ENCODE measurements at regions not wholly inside any gene's neighbourhood (a gene's known extent, or its start where the extent isn't known, plus 50 kb on each side); places are given as distances from the start of the nearest gene placed in this dataset.

DNA sequence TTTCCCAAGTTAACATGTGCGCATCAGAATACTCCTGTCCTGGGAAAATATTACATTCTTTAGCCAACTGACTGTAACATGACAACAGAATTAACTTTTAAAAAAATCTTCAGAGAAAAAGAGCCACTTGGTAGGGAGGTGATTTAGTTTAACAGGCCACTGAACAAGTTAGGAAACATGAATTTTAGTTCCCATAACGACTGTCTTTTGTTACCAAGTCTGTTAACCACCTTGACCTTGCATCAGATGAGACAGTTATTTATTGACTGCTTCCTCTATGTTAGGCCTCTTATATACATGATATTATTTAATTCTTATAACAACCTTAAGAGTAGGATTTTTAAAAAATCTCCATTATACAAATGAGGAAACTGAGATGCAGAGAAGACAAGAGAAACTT, 268.6 kb downstream of the NDFIP2 start:
- DNase-seq (ENCODE audit: low read depth in 3 of 3, low spot score in 2 of 3), result no peak

DNA sequence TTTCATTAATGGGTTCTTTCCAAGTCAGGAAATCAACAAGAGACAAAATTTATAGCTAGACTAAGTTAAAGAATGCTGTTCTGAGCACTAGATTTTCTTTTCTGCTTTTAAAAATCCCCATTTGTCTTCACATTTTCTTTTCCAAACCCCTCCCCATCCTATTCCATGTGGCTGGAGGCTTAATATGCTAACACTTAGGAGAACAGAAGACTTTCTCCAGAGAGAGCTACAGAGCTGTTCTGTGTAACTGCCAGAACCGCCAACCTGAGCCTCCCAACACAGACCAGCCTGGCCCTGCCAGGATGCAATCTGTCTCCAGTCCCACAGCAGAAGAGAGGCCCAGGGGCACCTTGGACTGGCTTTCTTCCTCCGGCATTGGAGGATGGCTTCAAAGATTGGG, 264.1 kb downstream of the NDFIP2 start:
- DNase-seq (ENCODE audit: low read depth in 3 of 3, low spot score in 2 of 3), result no peak

DNA sequence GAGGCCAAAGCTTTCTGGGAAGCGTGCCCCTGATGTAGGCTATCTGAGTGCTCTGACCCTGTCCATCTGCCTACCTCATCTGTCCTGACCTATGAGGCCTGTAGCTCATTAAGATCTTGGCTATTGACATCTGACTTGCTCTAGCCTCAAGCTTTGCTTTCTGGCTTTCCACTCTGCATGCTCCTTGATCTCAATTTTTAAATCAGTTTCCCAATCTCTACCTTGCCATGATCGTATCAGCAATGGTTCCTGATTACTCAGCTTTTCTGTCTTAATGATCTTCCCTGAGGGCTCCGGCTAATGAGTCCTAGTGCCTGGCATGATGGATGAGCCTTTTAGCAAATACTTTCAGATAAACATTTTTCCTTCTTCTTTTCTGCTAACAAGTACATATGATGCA, 262.0 kb downstream of the NDFIP2 start:
- no peak for DNase-seq (ENCODE audit: low read depth in 3 of 3, low spot score in 2 of 3)

DNA sequence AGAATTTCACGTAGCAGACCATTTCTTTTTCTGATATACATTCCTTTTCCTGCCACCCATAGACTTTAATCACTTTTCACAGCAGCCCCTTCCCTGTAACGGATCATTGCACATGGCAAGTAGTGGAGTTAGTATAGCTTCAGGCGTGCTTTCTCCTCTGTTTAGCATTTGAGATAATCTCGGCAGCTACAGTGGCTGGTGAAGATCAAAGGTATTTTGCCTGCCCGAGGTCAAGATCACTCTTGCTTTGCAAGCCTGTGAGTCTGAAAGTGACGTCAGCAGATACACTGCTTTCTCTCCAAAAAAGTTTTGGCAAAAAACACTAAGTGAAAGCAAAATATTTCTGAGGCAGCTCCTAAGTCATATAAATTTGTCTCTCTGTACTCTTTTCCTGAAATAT, 260.0 kb downstream of the NDFIP2 start:
- no peak for DNase-seq (ENCODE audit: low read depth in 3 of 3, low spot score in 2 of 3)

DNA sequence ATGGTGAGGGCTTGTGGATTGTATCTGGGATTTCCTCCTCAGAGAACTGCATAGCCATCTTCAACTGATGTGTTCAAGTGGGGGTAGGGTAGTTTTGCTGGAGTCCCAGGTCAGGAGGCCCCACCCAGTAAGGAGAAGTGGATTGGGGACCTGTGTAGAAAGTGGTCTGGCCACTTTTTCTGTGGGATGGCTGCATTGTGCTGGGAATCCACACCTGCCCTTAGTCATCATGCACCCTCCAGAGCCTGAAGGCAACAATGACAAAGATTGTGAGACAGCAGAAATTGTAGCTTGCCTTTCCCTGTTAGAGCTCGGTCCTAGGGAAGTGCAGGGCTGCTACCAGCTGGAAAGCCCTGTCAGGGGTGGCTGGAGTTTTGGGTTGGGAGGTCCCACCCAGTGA, 255.4 kb downstream of the NDFIP2 start:
- no peak for DNase-seq (ENCODE audit: low read depth in 3 of 3, low spot score in 2 of 3)

DNA sequence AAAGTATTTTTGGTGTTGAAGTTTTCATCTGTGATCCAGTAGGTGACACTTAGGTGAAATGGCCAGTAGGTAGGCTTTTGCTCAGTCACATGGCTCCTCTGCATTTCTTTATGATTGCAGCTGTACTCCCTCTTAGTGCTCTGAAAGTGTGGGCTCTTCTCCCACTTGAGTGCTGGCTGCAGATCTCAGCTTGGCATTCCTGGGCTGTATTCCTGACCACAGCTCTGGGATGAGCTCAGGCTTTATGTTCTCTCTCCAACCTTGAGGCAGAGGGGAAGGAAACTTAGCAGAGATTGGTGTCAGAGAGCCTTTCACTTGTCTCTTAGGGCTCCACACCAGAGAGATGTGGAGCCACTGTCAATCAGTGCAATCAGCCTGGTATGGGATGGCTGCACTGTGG, 254.3 kb downstream of the NDFIP2 start:
- no peak for DNase-seq (ENCODE audit: low read depth in 3 of 3, low spot score in 2 of 3)

DNA sequence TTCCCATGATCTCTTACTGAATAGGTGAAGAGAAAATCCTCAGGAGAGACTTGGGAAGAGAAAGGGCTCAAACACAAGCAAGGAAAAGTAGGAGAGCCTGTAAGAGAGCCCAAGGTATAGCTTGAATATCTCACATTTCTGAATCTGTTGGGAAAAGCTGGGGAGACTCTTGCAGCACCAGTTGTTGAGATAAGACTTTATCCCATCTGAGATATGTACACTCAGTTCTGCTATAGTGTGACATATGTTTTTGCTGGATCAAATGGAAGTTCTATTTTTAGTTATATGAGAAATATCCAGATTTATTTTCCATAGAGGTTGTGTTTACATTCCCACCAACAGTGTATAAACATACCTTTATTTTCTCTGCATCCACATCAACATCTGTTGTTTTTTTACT, 246.1 kb downstream of the NDFIP2 start:
- DNase-seq (ENCODE audit: low read depth in 3 of 3, low spot score in 2 of 3), result no peak

DNA sequence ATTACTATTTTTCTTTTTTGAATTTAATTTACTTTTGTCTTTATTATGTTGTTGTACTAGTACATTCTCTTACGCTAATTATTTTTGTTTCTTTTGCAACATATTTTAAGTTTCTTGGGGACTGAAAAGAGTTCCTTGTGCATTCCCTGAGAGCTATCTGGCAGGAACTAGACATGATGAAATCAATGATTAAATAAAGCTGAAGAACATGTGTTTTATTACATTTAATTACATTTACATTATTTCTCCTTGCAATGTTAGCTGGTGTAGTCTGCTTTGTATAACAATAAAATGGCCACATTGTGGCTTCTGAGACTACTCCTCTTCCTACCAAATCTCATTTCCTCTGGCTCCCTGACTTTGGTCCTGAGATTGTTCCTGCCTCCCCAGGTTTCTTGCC, 244.9 kb downstream of the NDFIP2 start:
- DNase-seq (ENCODE audit: low read depth in 3 of 3, low spot score in 2 of 3), result no peak

DNA sequence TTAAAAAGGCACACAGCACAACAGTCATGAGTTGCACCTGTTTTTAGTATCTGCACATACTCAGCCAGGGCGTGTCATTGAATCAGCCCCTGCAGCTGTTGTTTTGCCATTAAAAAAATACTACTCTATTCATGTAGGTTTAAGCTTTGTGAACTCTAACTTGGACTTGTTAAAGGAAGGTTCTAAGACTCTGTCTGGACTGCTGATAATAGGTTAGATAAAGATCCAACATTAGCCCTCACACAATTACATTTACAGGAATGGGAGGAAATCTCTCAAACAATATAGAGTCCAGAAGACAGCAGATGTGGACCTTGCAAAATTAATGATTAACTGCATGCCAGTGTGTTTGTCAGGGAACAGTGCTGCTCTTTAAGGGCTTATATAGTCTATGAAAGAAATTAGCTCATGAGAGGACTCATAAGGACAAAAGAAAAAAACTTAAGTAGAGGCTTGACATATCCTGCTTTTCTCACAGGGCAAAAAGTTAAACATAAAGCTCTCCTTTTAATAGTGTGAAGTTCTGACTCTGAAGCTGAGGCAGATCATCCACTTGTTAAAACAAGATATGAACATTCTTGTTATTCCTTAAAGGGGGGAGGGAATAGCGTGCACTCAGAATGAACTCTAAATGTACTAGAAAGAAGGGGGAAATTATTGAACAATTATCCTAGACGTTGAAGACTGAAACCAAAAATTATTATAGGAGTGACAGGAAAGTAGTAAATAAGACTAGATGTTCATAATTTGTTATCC, 243.6 kb downstream of the NDFIP2 start:
- DNase-seq (ENCODE audit: low read depth in 3 of 3, low spot score in 2 of 3), result peak; percentile 19 to 39 (median 20)

DNA sequence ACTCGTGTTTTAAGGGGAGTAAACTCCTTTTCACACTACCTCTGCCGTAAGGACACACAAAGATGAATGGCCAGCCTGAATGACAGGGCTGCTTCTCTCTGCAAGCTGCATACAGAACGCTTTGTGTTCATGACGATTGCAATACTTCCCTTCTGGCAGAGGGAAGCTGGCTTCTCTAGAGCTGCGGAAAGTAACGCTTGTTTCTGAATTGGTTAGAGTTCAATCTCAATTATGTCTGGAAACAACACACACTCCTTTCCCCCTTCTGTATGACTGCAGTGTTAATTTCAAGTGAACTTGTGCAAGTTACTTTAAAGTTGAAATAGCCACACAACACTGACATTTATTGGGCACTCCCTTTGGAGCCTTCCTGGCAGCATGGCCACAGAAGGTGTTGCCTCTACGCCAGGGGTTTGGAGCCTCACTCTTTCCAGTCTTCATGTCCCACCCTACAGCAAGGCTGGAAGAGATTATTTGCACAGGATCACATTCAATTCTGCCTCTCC, 242.6 kb downstream of the NDFIP2 start:
- DNase-seq (ENCODE audit: low read depth in 3 of 3, low spot score in 2 of 3), result no peak

DNA sequence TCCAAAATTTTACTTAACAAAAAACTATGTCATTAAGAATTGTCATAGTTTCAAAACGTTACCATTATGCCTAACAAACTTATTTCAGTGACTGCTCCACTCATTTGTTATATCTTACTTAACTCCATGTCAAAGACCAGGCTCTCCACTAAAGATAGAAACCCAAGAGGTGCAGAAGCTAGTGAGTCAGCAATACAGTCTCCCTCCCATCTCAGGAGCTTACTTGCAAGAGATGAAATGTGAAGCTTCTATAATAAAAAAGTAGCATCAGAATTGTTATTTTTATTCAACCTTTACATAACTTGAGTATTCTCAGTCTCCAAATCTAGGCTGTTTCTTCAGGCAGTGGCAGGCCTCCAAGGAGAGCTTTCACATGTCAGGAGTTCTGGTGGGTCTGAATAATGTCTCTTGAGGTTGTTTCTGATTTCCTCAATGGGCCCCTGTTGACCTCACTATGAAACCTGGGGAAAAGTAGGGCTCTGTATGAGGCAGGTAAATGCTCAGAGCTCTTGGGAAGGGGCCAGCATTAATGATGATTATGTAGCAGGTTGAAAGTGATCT, 242.0 kb downstream of the NDFIP2 start:
- DNase-seq (ENCODE audit: low read depth in 3 of 3, low spot score in 2 of 3), result no peak

DNA sequence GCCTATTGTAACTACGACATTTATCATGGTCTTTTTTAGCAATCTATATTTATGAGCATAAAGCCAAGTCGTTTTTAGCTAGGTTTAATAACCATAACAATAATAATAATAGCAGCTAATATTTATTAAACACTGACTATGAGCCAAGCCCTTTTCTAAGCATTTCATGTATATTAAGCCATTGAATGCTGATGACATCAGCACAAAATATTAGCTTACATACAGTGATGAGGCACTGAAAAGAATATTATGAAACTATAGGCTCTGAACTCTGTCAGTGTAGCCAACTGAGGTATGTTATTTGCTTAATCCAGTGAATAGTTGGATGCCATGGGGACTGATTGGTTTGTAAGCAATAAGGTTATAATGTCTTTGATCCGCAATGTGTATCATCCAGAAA, 235.2 kb downstream of the NDFIP2 start:
- DNase-seq (ENCODE audit: low read depth in 3 of 3, low spot score in 2 of 3), result no peak

DNA sequence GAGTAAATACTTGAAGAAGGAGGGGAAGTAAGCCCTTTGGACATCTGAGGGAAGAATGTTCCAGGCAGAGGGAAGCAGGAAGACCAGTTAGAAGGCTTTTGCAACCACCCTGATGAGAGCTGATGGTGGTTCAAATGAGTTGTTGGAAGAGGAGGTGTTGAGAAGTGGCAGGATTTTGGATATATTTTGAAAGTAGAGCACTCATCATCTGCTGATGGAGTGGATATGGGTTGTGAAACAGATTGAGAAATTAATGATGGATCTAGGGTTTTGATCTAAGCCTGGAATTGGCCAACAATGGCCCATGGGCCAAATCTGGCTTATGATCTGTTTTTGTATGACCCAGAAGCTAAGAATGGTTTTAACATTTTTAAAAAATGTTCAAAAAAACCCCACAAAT, 230.7 kb downstream of the NDFIP2 start:
- no peak for DNase-seq (ENCODE audit: low read depth in 3 of 3, low spot score in 2 of 3)

DNA sequence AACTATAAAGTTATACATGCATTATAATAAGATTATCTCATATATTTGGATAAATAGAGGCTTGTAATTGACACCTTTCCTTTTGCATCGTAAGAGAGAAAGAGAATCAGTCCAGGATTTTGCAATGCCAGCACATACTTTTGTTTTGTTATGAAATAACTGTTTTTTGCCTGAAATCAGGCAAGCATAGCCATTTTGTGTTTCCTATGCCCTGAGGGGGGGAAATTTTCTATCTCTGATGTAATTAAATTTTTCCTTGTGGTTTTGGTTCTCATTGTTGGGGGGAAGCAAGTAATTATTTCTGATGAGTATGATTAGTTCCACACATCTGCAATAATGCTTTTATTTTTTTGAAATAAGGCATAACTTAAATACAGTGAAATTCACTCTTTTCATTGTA, 229.4 kb downstream of the NDFIP2 start:
- no peak for DNase-seq (ENCODE audit: low read depth in 3 of 3, low spot score in 2 of 3)

DNA sequence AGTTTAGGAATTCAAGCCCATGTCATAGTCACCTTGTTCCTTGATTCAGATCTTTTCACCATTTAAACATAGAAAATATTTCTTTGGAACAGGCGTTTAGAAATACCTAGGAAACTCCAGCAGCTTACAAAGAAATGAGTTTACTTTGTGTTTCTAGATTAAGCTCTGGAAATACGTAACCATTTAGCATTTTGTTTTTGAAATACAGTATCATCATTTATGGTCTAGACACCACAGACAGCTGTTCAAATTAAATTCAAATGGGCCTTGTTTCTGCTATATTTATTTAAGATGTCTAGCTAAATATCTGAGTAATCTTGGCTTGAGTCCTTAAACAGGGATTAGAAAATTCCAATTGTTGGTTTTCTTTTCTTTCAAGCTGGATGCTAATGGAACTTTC, 228.5 kb downstream of the NDFIP2 start:
- no peak for DNase-seq (ENCODE audit: low read depth in 3 of 3, low spot score in 2 of 3)

DNA sequence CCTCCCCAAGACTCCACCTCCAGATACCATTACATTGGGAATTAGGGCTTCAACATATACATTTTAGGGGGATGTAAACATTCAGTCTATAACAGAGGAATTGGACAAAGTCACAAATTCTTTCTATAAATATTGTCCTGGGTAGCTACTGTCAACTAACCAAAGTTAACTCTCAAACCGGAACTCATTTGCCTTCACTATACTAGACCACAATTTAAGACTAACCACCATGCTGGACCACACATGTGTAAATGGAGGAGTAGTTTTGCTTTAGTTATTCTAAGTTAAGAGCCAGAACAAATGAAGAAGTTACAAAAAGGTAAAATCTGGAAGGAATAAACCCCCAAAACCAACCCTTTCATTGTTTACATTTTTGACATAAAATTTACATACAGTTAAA, 222.8 kb downstream of the NDFIP2 start:
- DNase-seq (ENCODE audit: low read depth in 3 of 3, low spot score in 2 of 3), result no peak

DNA sequence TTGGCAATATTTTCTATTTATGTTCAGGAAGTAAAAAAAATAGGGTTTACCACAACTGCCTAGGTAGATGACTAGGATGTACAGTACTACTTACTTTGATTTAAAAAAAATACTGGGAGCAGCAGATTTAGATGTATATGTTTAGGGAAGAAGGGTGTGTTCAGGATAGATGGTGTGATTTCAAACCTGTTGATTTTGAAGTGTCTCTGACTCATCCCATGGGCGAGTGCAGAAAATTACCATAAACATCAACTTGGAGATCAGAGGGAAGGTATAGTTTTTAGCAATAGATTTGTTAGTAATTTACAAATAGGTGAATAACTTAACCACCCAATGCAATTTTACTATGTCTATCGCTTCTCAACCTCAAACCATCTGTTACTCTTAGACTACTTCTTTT, 214.8 kb downstream of the NDFIP2 start:
- no peak for DNase-seq (ENCODE audit: low read depth in 3 of 3, low spot score in 2 of 3)

DNA sequence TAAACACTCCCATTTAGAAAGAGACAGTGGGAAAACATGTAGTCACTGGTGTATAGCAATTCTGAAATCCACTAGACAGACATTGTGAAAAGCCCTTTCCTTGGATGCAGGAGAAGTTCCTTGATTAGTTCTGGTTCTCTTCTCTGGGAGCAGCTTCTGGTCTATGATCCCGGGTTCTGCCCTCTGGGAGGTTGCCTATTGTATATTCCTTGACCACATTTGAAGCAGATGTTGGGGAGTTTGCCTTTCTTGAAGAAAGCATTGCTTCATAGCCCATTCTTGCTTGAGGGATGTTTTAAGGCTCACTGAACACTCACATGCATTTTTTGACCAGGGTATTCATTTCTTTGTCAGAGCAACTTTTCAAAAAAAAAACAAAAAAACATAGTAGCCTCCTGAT, 211.9 kb downstream of the NDFIP2 start:
- DNase-seq (ENCODE audit: low read depth in 3 of 3, low spot score in 2 of 3), result no peak

DNA sequence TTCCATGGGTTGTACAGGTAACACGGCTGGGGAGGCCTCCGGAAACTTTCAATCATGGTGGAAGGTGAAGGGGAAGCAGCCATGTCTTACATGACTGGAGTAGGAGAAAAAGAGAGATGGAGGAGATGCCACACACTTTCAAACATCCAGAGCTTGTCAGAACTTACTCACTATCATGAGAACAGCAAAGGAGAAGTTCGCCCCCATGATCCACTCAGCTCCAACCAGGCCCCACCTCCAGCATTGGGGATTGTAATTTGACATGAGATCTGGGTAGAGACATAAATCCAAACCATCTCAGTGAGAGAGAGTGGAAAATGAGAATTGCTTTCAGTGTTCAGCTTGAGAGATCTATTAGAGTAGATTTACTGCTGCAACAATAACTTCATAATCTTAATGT, 210.9 kb downstream of the NDFIP2 start:
- no peak for DNase-seq (ENCODE audit: low read depth in 3 of 3, low spot score in 2 of 3)

DNA sequence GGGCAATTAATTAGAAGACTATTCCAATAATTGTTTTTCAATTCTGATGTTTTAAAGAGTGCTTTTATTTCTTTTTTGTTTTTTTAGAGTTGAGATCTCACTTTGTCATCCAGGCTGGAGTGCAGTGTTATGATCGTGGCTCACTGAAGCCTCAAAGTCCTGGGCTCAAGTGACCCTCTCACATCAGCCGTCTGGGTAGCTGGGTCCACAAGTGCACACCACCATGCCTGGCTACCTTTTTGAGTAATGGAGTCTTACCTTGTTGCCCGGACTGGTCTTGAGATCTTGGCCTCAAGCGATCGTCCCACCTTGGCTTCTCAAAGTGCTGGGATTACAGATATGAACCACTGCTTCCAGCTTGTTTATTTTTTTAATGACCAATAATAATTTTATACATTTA, 207.8 kb downstream of the NDFIP2 start:
- DNase-seq (ENCODE audit: low read depth in 3 of 3, low spot score in 2 of 3), result no peak

DNA sequence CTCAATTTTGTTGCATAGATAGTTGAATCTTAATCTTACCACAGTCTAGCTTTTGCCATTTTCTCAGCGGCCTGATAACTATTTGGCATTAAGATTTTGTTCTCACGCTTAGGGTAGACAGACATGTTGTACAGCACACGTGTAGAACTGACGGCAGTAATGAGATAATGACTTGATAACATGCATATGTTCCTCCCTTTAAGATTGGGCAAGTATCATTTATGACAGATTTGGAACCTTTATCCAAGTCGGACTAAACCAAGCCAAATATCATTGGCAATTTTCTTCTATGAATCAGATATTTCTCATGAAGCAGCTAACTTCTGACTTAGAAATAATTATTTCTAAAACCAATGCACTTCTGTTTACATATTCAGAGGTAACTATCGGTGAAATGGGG, 205.5 kb downstream of the NDFIP2 start:
- DNase-seq (ENCODE audit: low read depth in 3 of 3, low spot score in 2 of 3), result no peak

DNA sequence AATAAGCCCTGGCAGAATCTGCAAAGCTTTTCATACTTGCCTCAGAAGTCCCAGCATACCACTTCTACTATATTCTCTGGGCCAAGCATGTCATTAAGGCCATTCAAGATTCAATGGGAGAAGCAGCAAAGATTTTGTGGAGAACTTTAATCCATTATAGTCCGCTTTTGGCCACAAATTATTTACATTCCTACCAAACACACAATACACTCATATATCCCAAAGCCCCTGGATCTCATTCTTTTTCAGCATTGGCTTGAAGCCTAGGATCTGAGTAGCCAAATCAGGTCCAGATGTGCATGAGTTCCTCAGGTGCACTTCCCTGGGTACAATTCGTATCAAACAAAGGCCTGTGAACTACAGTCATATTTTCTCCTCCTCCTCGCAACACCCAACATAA, 203.4 kb downstream of the NDFIP2 start:
- DNase-seq (ENCODE audit: low read depth in 3 of 3, low spot score in 2 of 3), result no peak

DNA sequence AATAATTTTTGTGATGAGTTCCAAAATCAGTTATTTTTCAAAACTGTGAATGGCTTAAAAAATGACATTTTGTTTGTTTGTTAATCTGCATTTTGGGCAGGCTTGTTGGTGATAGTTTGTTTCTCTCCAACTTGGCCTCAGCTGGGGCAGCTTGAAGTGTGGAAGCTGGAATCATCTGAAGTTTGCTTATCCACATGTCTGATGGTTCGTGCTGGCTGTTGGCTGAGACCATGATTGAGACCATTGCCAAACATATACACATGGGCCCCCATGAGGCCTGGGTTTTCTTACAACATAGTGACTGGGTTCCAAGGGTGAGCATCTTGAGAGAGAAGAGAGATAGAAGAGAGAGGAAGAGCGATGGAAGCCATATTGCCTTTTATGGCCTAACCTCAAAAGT, 201.2 kb downstream of the NDFIP2 start:
- no peak for DNase-seq (ENCODE audit: low read depth in 3 of 3, low spot score in 2 of 3)
